ENCODE measurements at regions not wholly inside any gene's neighbourhood (a gene's known extent, or its start where the extent isn't known, plus 50 kb on each side); places are given as distances from the start of the nearest gene placed in this dataset.

DNA sequence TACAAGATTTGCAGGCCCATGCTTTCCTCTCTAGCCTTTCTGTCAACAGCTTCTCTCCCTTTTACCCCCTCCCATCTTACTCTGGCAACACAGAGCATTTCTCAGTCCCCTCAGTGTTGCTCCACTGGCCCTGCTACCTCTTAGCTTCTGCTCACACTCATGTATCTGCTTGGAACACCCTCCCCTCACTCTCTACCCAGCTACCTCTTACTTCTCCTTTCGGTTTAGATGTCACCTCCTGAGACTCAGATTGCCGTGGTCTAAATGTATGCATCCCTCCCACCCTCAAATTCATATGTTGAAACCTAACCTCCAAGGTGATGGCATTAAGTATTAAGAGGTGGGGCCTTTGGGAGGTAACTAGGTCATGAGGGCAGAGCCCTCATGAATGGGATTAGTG, 80.1 kb downstream of the FOXD2 start:
- no peak overlapping the region for H3K4me3 ChIP-seq (ENCODE audit: control extremely low read depth in 1 of 5, extremely low read depth in 1 of 5, insufficient read depth in 1 of 5, low read depth in 2 of 5, low read length in 4 of 5)
- DNase-seq, result no peak
- peaks cover 0 to 25% (median 0%) of the 10 kb centered on the region in 4 experiments for H3K27me3 ChIP-seq (replicated peaks in 1 of 4; ENCODE audit: control extremely low read depth in 1 of 4, control insufficient read depth in 3 of 4, insufficient read depth in 4 of 4, low read length in 3 of 4)
- H3K4me2 ChIP-seq (replicated peaks; ENCODE audit: low read depth, low read length, poor library complexity, severe bottlenecking), result no peak overlapping the region
- H4K20me1 ChIP-seq (ENCODE audit: control insufficient read depth, insufficient read depth, low read length, poor library complexity, severe bottlenecking), result no peaks in the 10 kb centered on the region
- Mint-ChIP-seq H3K4me1 (no peaks in the 10 kb centered on the region), H3K27me3 (peaks cover 55% of the 10 kb centered on the region), H3K27ac (no peak overlapping the region), H3K4me3 (no peak overlapping the region), H3K9me3 (ENCODE audit: insufficient read depth) (peaks cover 9% of the 10 kb centered on the region)
- H3K27ac ChIP-seq (ENCODE audit: low read length in 2 of 2), result no peak overlapping the region
- H3K36me3 ChIP-seq (replicated peaks in 1 of 2; ENCODE audit: control extremely low read depth in 1 of 2, control insufficient read depth in 1 of 2, extremely low read depth in 1 of 2, insufficient read depth in 2 of 2, low read length in 1 of 2), result no peaks in the 10 kb centered on the region
- no peaks in the 10 kb centered on the region for H3K4me1 ChIP-seq (ENCODE audit: control insufficient read depth in 2 of 2, insufficient read depth in 2 of 2, low read length in 2 of 2)
- intact Hi-C loops (cut with micrococcal nuclease), result no loop called here
- no peak for ATAC-seq (ENCODE audit: low read depth)
- H3K9me3 ChIP-seq (ENCODE audit: control extremely low read depth in 1 of 3, control insufficient read depth in 2 of 3, insufficient read depth in 1 of 3, low read length in 2 of 3), result peaks cover 0 to 7% (median 3%) of the 10 kb centered on the region in 3 donors
- ChIA-PET CTCF (no interaction called here), POLR2A (no interaction called here)
- no peak overlapping the region for H3K9ac ChIP-seq (ENCODE audit: low read length)
- no peak for TF ChIP-seq EZH2 (IDR thresholded peaks at IDR 0.05; ENCODE audit: borderline replicate concordance, insufficient read depth, low read depth, low read length, poor library complexity, severe bottlenecking)
- TF ChIP-seq, protein P1, sequence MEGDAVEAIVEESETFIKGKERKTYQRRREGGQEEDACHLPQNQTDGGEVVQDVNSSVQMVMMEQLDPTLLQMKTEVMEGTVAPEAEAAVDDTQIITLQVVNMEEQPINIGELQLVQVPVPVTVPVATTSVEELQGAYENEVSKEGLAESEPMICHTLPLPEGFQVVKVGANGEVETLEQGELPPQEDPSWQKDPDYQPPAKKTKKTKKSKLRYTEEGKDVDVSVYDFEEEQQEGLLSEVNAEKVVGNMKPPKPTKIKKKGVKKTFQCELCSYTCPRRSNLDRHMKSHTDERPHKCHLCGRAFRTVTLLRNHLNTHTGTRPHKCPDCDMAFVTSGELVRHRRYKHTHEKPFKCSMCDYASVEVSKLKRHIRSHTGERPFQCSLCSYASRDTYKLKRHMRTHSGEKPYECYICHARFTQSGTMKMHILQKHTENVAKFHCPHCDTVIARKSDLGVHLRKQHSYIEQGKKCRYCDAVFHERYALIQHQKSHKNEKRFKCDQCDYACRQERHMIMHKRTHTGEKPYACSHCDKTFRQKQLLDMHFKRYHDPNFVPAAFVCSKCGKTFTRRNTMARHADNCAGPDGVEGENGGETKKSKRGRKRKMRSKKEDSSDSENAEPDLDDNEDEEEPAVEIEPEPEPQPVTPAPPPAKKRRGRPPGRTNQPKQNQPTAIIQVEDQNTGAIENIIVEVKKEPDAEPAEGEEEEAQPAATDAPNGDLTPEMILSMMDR (IDR thresholded peaks at IDR 0.05), result no peak
- WGBS (ENCODE audit: insufficient coverage), result 33% methylated on average over 1 of the region's 2 CpGs
- H3K79me2 ChIP-seq (ENCODE audit: control insufficient read depth, insufficient read depth, low read length), result no peaks in the 10 kb centered on the region
- H2AFZ ChIP-seq (ENCODE audit: insufficient read depth, low read depth, low read length, poor library complexity, severe bottlenecking), result no peak overlapping the region

- Mint-ChIP-seq H3K27ac (no peak overlapping the region), H3K9me3 (ENCODE audit: insufficient read depth) (peaks cover 5% of the 10 kb centered on the region), H3K4me1 (no peaks in the 10 kb centered on the region), H3K27me3 (peaks cover 54% of the 10 kb centered on the region), H3K4me3 (no peak overlapping the region)
- no peak overlapping the region for H3K27ac ChIP-seq (ENCODE audit: low read length in 2 of 2)
- ChIA-PET POLR2A (no interaction called here), CTCF (no interaction called here)
- no peaks in the 10 kb centered on the region for H3K79me2 ChIP-seq (ENCODE audit: control insufficient read depth, insufficient read depth, low read length)
- TF ChIP-seq, protein P1 (IDR thresholded peaks at IDR 0.05), result no peak
- TF ChIP-seq EZH2 (IDR thresholded peaks at IDR 0.05; ENCODE audit: borderline replicate concordance, insufficient read depth, low read depth, low read length, poor library complexity, severe bottlenecking), result no peak
- no peak overlapping the region for H3K4me3 ChIP-seq (ENCODE audit: control extremely low read depth in 1 of 5, extremely low read depth in 1 of 5, insufficient read depth in 1 of 5, low read depth in 2 of 5, low read length in 4 of 5)
- intact Hi-C loops (cut with micrococcal nuclease), result no loop called here
- no peaks in the 10 kb centered on the region for H3K4me1 ChIP-seq (ENCODE audit: control insufficient read depth in 2 of 2, insufficient read depth in 2 of 2, low read length in 2 of 2)
- no peak overlapping the region for H3K9ac ChIP-seq (ENCODE audit: low read length)
- H3K36me3 ChIP-seq (replicated peaks in 1 of 2; ENCODE audit: control extremely low read depth in 1 of 2, control insufficient read depth in 1 of 2, extremely low read depth in 1 of 2, insufficient read depth in 2 of 2, low read length in 1 of 2), result no peaks in the 10 kb centered on the region
- WGBS (ENCODE audit: insufficient coverage), result 97% methylated on average over 4 of the region's 4 CpGs
- no peaks in the 10 kb centered on the region for H3K9me3 ChIP-seq (ENCODE audit: control extremely low read depth in 1 of 3, control insufficient read depth in 2 of 3, insufficient read depth in 1 of 3, low read length in 2 of 3)
- DNase-seq (no peak), ATAC-seq (ENCODE audit: low read depth) (no peak)
- H4K20me1 ChIP-seq (ENCODE audit: control insufficient read depth, insufficient read depth, low read length, poor library complexity, severe bottlenecking), result no peaks in the 10 kb centered on the region
- peaks cover 0 to 18% (median 0%) of the 10 kb centered on the region in 4 experiments for H3K27me3 ChIP-seq (replicated peaks in 1 of 4; ENCODE audit: control extremely low read depth in 1 of 4, control insufficient read depth in 3 of 4, insufficient read depth in 4 of 4, low read length in 3 of 4)
- H3K4me2 ChIP-seq (replicated peaks; ENCODE audit: low read depth, low read length, poor library complexity, severe bottlenecking), result no peak overlapping the region
- H2AFZ ChIP-seq (ENCODE audit: insufficient read depth, low read depth, low read length, poor library complexity, severe bottlenecking), result no peak overlapping the region
These were observed 81.6 kb downstream of the FOXD2 start for GRCh38 chr1:47519491-47519890.

Data from B cell (primary cell).